ENCODE measurements at regions not wholly inside any gene's neighbourhood (a gene's known extent, or its start where the extent isn't known, plus 50 kb on each side); places are given as distances from the start of the nearest gene placed in this dataset.

GRCh38 chr5:100448111-100448528 lies 87.1 kb upstream of the FAM174A start:
- no peak overlapping the region for H3K4me2 ChIP-seq (ENCODE audit: extremely low read depth, insufficient read depth, low read length)
- no peaks in the 10 kb centered on the region for H3K9me3 ChIP-seq (ENCODE audit: control insufficient read depth, insufficient read depth, low read depth, low read length)
- no peak overlapping the region for H2AFZ ChIP-seq (ENCODE audit: low read length)
- H3K4me3 ChIP-seq (replicated peaks in 1 of 4; ENCODE audit: control extremely low read depth in 1 of 4, insufficient read depth in 1 of 4, low read depth in 3 of 4, low read length in 4 of 4) = no peak overlapping the region
- no peaks in the 10 kb centered on the region for H3K36me3 ChIP-seq (ENCODE audit: control insufficient read depth, insufficient read depth, low read length)
- no peaks in the 10 kb centered on the region for H3K27me3 ChIP-seq (ENCODE audit: control insufficient read depth, insufficient read depth, low read length)
- H4K20me1 ChIP-seq (ENCODE audit: control insufficient read depth, extremely low read depth, insufficient read depth, low read length) = no peaks in the 10 kb centered on the region
- no peaks in the 10 kb centered on the region for H3K4me1 ChIP-seq (ENCODE audit: control insufficient read depth, extremely low read depth, insufficient read depth, low read length)
- H3K9ac ChIP-seq (ENCODE audit: insufficient read depth, low read length) = no peak overlapping the region
- H3K27ac ChIP-seq (ENCODE audit: insufficient read depth, low read length) = no peak overlapping the region
- DNase-seq (ENCODE audit: low read depth in 2 of 2) = peak; percentile 19 to 44
- TF ChIP-seq CTCF (conservative IDR thresholded peaks at IDR 0.05 in 1 of 2, IDR thresholded peaks at IDR 0.05 in 1 of 2; ENCODE audit: low read depth in 1 of 2, low read length in 2 of 2) = no peak
- no peak for TF ChIP-seq EZH2 (IDR thresholded peaks at IDR 0.05; ENCODE audit: low read length, missing control alignments)
- no peaks in the 10 kb centered on the region for H3K79me2 ChIP-seq (ENCODE audit: control insufficient read depth, insufficient read depth, low read length)

- Histone ChIP-seq H3K79me2 (ENCODE audit: control insufficient read depth, insufficient read depth, low read length) (no peaks in the 10 kb centered on the region), H3K4me3 (replicated peaks in 1 of 4; ENCODE audit: control extremely low read depth in 1 of 4, insufficient read depth in 1 of 4, low read depth in 3 of 4, low read length in 4 of 4) (no peak overlapping the region), H3K9ac (ENCODE audit: insufficient read depth, low read length) (no peak overlapping the region), H2AFZ (ENCODE audit: low read length) (no peak overlapping the region), H4K20me1 (ENCODE audit: control insufficient read depth, extremely low read depth, insufficient read depth, low read length) (no peaks in the 10 kb centered on the region), H3K27me3 (ENCODE audit: control insufficient read depth, insufficient read depth, low read length) (no peaks in the 10 kb centered on the region), H3K27ac (ENCODE audit: insufficient read depth, low read length) (no peak overlapping the region), H3K4me2 (ENCODE audit: extremely low read depth, insufficient read depth, low read length) (no peak overlapping the region), H3K4me1 (ENCODE audit: control insufficient read depth, extremely low read depth, insufficient read depth, low read length) (no peaks in the 10 kb centered on the region), H3K36me3 (ENCODE audit: control insufficient read depth, insufficient read depth, low read length) (no peaks in the 10 kb centered on the region), H3K9me3 (ENCODE audit: control insufficient read depth, insufficient read depth, low read depth, low read length) (no peaks in the 10 kb centered on the region)
- DNase-seq (ENCODE audit: low read depth in 2 of 2) = no peak
- no peak for TF ChIP-seq EZH2 (IDR thresholded peaks at IDR 0.05; ENCODE audit: low read length, missing control alignments)
- no peak for TF ChIP-seq CTCF (conservative IDR thresholded peaks at IDR 0.05 in 1 of 2, IDR thresholded peaks at IDR 0.05 in 1 of 2; ENCODE audit: low read depth in 1 of 2, low read length in 2 of 2)
Observed at GRCh38 chr5:100446879-100447430, 88.2 kb upstream of the FAM174A start.

GRCh38 chr5:100444961-100445360 lies 90.2 kb upstream of the FAM174A start:
- DNase-seq (ENCODE audit: low read depth in 2 of 2) = peak in 1 of 2 donors; percentile 67
- no peak overlapping the region for H3K4me3 ChIP-seq (replicated peaks in 1 of 4; ENCODE audit: control extremely low read depth in 1 of 4, insufficient read depth in 1 of 4, low read depth in 3 of 4, low read length in 4 of 4)
- no peaks in the 10 kb centered on the region for H3K27me3 ChIP-seq (ENCODE audit: control insufficient read depth, insufficient read depth, low read length)
- H3K79me2 ChIP-seq (ENCODE audit: control insufficient read depth, insufficient read depth, low read length) = no peaks in the 10 kb centered on the region
- no peaks in the 10 kb centered on the region for H3K4me1 ChIP-seq (ENCODE audit: control insufficient read depth, extremely low read depth, insufficient read depth, low read length)
- H3K36me3 ChIP-seq (ENCODE audit: control insufficient read depth, insufficient read depth, low read length) = no peaks in the 10 kb centered on the region
- H3K9ac ChIP-seq (ENCODE audit: insufficient read depth, low read length) = no peak overlapping the region
- TF ChIP-seq CTCF (conservative IDR thresholded peaks at IDR 0.05 in 1 of 2, IDR thresholded peaks at IDR 0.05 in 1 of 2; ENCODE audit: low read depth in 1 of 2, low read length in 2 of 2) = no peak
- TF ChIP-seq EZH2 (IDR thresholded peaks at IDR 0.05; ENCODE audit: low read length, missing control alignments) = no peak
- H3K4me2 ChIP-seq (ENCODE audit: extremely low read depth, insufficient read depth, low read length) = no peak overlapping the region
- H3K27ac ChIP-seq (ENCODE audit: insufficient read depth, low read length) = no peak overlapping the region
- no peaks in the 10 kb centered on the region for H4K20me1 ChIP-seq (ENCODE audit: control insufficient read depth, extremely low read depth, insufficient read depth, low read length)
- H2AFZ ChIP-seq (ENCODE audit: low read length) = no peak overlapping the region
- H3K9me3 ChIP-seq (ENCODE audit: control insufficient read depth, insufficient read depth, low read depth, low read length) = no peaks in the 10 kb centered on the region

All from fibroblast of lung (primary cell).